ENCODE measurements at regions not wholly inside any gene's neighbourhood (a gene's known extent, or its start where the extent isn't known, plus 50 kb on each side); places are given as distances from the start of the nearest gene placed in this dataset.

GRCh38 chr4:43238008-43238407 is 345.5 kb downstream of the GRXCR1 start:
- TF ChIP-seq, protein P1, sequence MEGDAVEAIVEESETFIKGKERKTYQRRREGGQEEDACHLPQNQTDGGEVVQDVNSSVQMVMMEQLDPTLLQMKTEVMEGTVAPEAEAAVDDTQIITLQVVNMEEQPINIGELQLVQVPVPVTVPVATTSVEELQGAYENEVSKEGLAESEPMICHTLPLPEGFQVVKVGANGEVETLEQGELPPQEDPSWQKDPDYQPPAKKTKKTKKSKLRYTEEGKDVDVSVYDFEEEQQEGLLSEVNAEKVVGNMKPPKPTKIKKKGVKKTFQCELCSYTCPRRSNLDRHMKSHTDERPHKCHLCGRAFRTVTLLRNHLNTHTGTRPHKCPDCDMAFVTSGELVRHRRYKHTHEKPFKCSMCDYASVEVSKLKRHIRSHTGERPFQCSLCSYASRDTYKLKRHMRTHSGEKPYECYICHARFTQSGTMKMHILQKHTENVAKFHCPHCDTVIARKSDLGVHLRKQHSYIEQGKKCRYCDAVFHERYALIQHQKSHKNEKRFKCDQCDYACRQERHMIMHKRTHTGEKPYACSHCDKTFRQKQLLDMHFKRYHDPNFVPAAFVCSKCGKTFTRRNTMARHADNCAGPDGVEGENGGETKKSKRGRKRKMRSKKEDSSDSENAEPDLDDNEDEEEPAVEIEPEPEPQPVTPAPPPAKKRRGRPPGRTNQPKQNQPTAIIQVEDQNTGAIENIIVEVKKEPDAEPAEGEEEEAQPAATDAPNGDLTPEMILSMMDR (IDR thresholded peaks at IDR 0.05): no peak
- intact Hi-C loops (cut with DNase I): no loop called here
- no peak for ATAC-seq

GRCh38 chr4:43238585-43238984 is 346.1 kb downstream of the GRXCR1 start:
- Histone ChIP-seq H3K4me3 (no peak overlapping the region), H3K4me1 (no peaks in the 10 kb centered on the region), H3K27ac (no peak overlapping the region), H3K36me3 (no peaks in the 10 kb centered on the region), H3K9me3 (no peaks in the 10 kb centered on the region), H3K27me3 (no peaks in the 10 kb centered on the region)
- TF ChIP-seq, protein P1 (IDR thresholded peaks at IDR 0.05): no peak
- intact Hi-C loops (cut with DNase I): no loop called here
- DNase-seq (no peak), ATAC-seq (no peak)

More at GRCh38 chr4:43238008-43238407, 345.5 kb downstream of the GRXCR1 start:
- no peak for DNase-seq
- 47 to 67% methylated on average over 1 of the region's 1 CpG for WGBS, 2 donors
- Histone ChIP-seq H3K9me3 (no peaks in the 10 kb centered on the region), H3K36me3 (no peaks in the 10 kb centered on the region), H3K27ac (no peak overlapping the region), H3K4me1 (no peaks in the 10 kb centered on the region), H3K27me3 (no peaks in the 10 kb centered on the region), H3K4me3 (no peak overlapping the region)

- intact Hi-C loops (cut with DNase I): no loop called here
- ATAC-seq: no peak
- TF ChIP-seq, protein P1 (IDR thresholded peaks at IDR 0.05): no peak
Observed at GRCh38 chr4:43241104-43241503, 348.6 kb downstream of the GRXCR1 start.

DNA sequence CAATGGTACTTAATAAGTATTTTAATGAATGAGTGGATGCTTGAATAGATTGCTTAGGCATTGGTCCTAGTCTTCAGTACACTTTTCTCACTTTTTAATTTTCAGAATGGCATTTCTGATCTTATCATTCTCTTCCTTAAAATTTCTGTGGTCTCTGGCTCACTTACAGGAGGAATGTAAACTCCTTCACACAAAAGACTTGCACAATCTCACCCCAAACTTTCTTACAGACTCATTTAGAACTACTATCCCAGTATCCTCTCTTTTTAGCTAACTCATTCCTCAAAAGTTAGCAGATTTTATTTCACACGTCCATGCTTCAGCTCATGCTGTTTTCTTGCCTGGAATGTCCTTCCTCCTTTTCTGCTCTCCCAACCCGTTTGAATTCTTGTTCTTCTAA is 350.1 kb downstream of the GRXCR1 start:
- no peak overlapping the region for H3K27ac ChIP-seq
- 42 to 49% methylated on average over 2 of the region's 2 CpGs for WGBS, 2 donors
- TF ChIP-seq, protein P1 (IDR thresholded peaks at IDR 0.05): no peak
- H3K4me1 ChIP-seq: no peaks in the 10 kb centered on the region
- no peak overlapping the region for H3K4me3 ChIP-seq
- no peaks in the 10 kb centered on the region for H3K9me3 ChIP-seq
- DNase-seq (no peak), ATAC-seq (no peak)
- H3K27me3 ChIP-seq: no peaks in the 10 kb centered on the region
- intact Hi-C loops (cut with DNase I): no loop called here
- no peaks in the 10 kb centered on the region for H3K36me3 ChIP-seq

More at GRCh38 chr4:43241104-43241503, 348.6 kb downstream of the GRXCR1 start:
- H3K4me3 ChIP-seq: no peak overlapping the region
- H3K9me3 ChIP-seq: no peaks in the 10 kb centered on the region
- no peaks in the 10 kb centered on the region for H3K36me3 ChIP-seq
- DNase-seq: no peak
- no peaks in the 10 kb centered on the region for H3K4me1 ChIP-seq
- H3K27me3 ChIP-seq: no peaks in the 10 kb centered on the region
- H3K27ac ChIP-seq: no peak overlapping the region
